22Rv1 (cell line): ENCODE measurements at regions not wholly inside any gene's neighbourhood (a gene's known extent, or its start where the extent isn't known, plus 50 kb on each side); places are given as distances from the start of the nearest gene placed in this dataset.

Experiments used
- ZFX ChIP-seq: fragments of 450-650 bp; IDR thresholded peaks from 2 replicates; pipeline ENCODE4 v1.6.1; 2017; ENCODE audit warnings: antibody characterized with exemption, borderline replicate concordance
- TF ChIP-seq, protein P1 (sequence below): fragments of 450-650 bp; IDR thresholded peaks from 2 replicates; pipeline ENCODE4 v1.5.1; 2017; ENCODE audit warnings: mild to moderate bottlenecking

- TF ChIP-seq, protein P1, sequence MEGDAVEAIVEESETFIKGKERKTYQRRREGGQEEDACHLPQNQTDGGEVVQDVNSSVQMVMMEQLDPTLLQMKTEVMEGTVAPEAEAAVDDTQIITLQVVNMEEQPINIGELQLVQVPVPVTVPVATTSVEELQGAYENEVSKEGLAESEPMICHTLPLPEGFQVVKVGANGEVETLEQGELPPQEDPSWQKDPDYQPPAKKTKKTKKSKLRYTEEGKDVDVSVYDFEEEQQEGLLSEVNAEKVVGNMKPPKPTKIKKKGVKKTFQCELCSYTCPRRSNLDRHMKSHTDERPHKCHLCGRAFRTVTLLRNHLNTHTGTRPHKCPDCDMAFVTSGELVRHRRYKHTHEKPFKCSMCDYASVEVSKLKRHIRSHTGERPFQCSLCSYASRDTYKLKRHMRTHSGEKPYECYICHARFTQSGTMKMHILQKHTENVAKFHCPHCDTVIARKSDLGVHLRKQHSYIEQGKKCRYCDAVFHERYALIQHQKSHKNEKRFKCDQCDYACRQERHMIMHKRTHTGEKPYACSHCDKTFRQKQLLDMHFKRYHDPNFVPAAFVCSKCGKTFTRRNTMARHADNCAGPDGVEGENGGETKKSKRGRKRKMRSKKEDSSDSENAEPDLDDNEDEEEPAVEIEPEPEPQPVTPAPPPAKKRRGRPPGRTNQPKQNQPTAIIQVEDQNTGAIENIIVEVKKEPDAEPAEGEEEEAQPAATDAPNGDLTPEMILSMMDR = no peak
- no peak for TF ChIP-seq ZFX
Observed at GRCh38 chr5:40284863-40285262, 394.9 kb upstream of the PTGER4 start.
